AG04450 (cell line): ENCODE measurements at regions not wholly inside any gene's neighbourhood (a gene's known extent, or its start where the extent isn't known, plus 50 kb on each side); places are given as distances from the start of the nearest gene placed in this dataset.

Experiments
- CTCF ChIA-PET: fragments of 300-600, 350-600 bp; formaldehyde crosslinking; extraction: SDS; loops from one replicate; lab custom pipeline; 2022; ENCODE audit warnings: antibody characterized with exemption, inconsistent platforms; lab: Charles Lee
- POLR2A ChIA-PET: fragments of 350-600 bp; formaldehyde crosslinking; extraction: SDS; loops from one replicate; lab custom pipeline; 2021; ENCODE audit warnings: antibody characterized with exemption, inconsistent platforms; lab: Yijun Ruan, JAX
- DNase-seq: peaks from one replicate; pipeline ENCODE4 v3.0.0-alpha.2; 2011; ENCODE audit warnings: low read depth, low spot score
- H3K27ac ChIP-seq: one replicate; pipeline ENCODE4 v1.5.1; 2012; ENCODE audit warnings: low read depth, low read length, control low read depth
- H3K27me3 ChIP-seq: one replicate; pipeline ENCODE4 v1.6.0; 2012; ENCODE audit warnings: low read length; ENCODE audit not compliant: control insufficient read depth, insufficient read depth
- H3K4me3 ChIP-seq: 2 replicates; pipeline ENCODE4 v1.5.1; 2011; ENCODE audit warnings: mild to moderate bottlenecking, low read depth, low read length, control low read depth
- H3K9me3 ChIP-seq: 2 replicates; pipeline ENCODE4 v1.5.1; 2012; ENCODE audit warnings: low read length; ENCODE audit not compliant: control insufficient read depth, insufficient read depth
- CTCF ChIP-seq: IDR thresholded peaks from 2 replicates; pipeline ENCODE4 v1.5.1; 2011; ENCODE audit warnings: low read depth, low read length, control low read depth, inconsistent platforms

- POLR2A ChIA-PET, result interaction anchor here (0.6 kb wide), 1 partner anchor 275 kb away, joined by 4 read pairs; the partner anchor contains the start of gene ID2
- CTCF ChIA-PET, result interaction anchor here (0.6 kb wide), 1 partner anchor 137 kb away, joined by 5 read pairs; no protein-coding TSS in a partner anchor
- H3K27ac ChIP-seq, result no peak overlapping the region
- no peaks in the 10 kb centered on the region for H3K27me3 ChIP-seq
- H3K9me3 ChIP-seq, result no peaks in the 10 kb centered on the region
- no peak for DNase-seq
- no peak overlapping the region for H3K4me3 ChIP-seq
- no peak for TF ChIP-seq CTCF
These were observed 275.6 kb upstream of the ID2 start for GRCh38 chr2:8406271-8406670.

GRCh38 chr2:8407332-8407731 lies 274.5 kb upstream of the ID2 start:
- TF ChIP-seq CTCF, result no peak
- ChIA-PET POLR2A (no interaction called here), CTCF (interaction anchor here (1.1 kb wide), 1 partner anchor 32 kb away, joined by 4 read pairs; no protein-coding TSS in a partner anchor)
- no peak for DNase-seq
- no peaks in the 10 kb centered on the region for H3K9me3 ChIP-seq
- H3K4me3 ChIP-seq, result no peak overlapping the region
- H3K27me3 ChIP-seq, result no peaks in the 10 kb centered on the region
- no peak overlapping the region for H3K27ac ChIP-seq

GRCh38 chr2:8408560-8409460 lies 273.0 kb upstream of the ID2 start:
- no peak for TF ChIP-seq CTCF
- no peaks in the 10 kb centered on the region for H3K9me3 ChIP-seq
- POLR2A ChIA-PET, result no interaction called here

GRCh38 chr2:8409461-8410260 lies 272.2 kb upstream of the ID2 start:
- ChIA-PET POLR2A (no interaction called here), CTCF (interaction anchor here (0.7 kb wide), 1 partner anchor 12 kb away, joined by 3 read pairs; no protein-coding TSS in a partner anchor)
- Histone ChIP-seq H3K4me3 (no peak overlapping the region), H3K27ac (no peak overlapping the region), H3K27me3 (no peaks in the 10 kb centered on the region), H3K9me3 (no peaks in the 10 kb centered on the region)
- no peak for TF ChIP-seq CTCF
- no peak for DNase-seq

More at GRCh38 chr2:8408560-8409460, 273.0 kb upstream of the ID2 start:
- CTCF ChIA-PET, result interaction anchor here (0.7 kb wide), 1 partner anchor 12 kb away, joined by 3 read pairs; no protein-coding TSS in a partner anchor
- Histone ChIP-seq H3K27ac (no peak overlapping the region), H3K27me3 (no peaks in the 10 kb centered on the region), H3K4me3 (no peak overlapping the region)
- no peak for DNase-seq
